ENCODE measurements at regions not wholly inside any gene's neighbourhood (a gene's known extent, or its start where the extent isn't known, plus 50 kb on each side); places are given as distances from the start of the nearest gene placed in this dataset.

- Histone ChIP-seq H3K4me2 (peak overlapping the region in 1 of 11 experiments; percentile 1; a peak in 1 of 22 replicates), H3K27ac (no peak overlapping the region), H3K27me3 (no peaks in the 10 kb centered on the region), H3K4me1 (peaks cover 0 to 6% (median under 1%) of the 10 kb centered on the region in 10 experiments; a peak in 4 of 20 replicates), H4K20me1 (no peaks in the 10 kb centered on the region), H3K9me3 (replicated peaks in 1 of 11) (no peaks in the 10 kb centered on the region), H3K4me3 (no peak overlapping the region), H3K36me3 (no peaks in the 10 kb centered on the region), H3K9ac (no peak overlapping the region)
- no peak for TF ChIP-seq Cebpa-rat (IDR thresholded peaks at IDR 0.05)
These were observed 442.5 kb downstream of the XPNPEP1 start for GRCh38 chr10:109480836-109481235.

GRCh38 chr10:109475711-109476421, 447.4 kb downstream of the XPNPEP1 start:
- H3K9me3 ChIP-seq (replicated peaks in 1 of 11) = no peaks in the 10 kb centered on the region
- no peak overlapping the region for H3K4me3 ChIP-seq
- no peaks in the 10 kb centered on the region for H3K27me3 ChIP-seq
- TF ChIP-seq Cebpa-rat (IDR thresholded peaks at IDR 0.05) = no peak
- peaks cover 0 to 7% (median under 1%) of the 10 kb centered on the region in 10 experiments; a peak in 4 of 20 replicates for H3K4me1 ChIP-seq
- no peak overlapping the region for H3K27ac ChIP-seq
- no peaks in the 10 kb centered on the region for H3K36me3 ChIP-seq
- H3K9ac ChIP-seq = no peak overlapping the region
- no peaks in the 10 kb centered on the region for H4K20me1 ChIP-seq
- peak overlapping the region in 3 of 11 experiments; percentile 11 to 20 (median 17); a peak in 3 of 22 replicates for H3K4me2 ChIP-seq

GRCh38 chr10:109474812-109475211, 448.5 kb downstream of the XPNPEP1 start:
- Histone ChIP-seq H3K9ac (no peak overlapping the region), H3K9me3 (replicated peaks in 1 of 11) (no peaks in the 10 kb centered on the region)

GRCh38 chr10:109474261-109474660, 449.1 kb downstream of the XPNPEP1 start:
- no peaks in the 10 kb centered on the region for H3K36me3 ChIP-seq
- no peaks in the 10 kb centered on the region for H3K27me3 ChIP-seq
- peaks cover 0 to 7% (median 0%) of the 10 kb centered on the region in 10 experiments; a peak in 4 of 20 replicates for H3K4me1 ChIP-seq
- no peak for TF ChIP-seq Cebpa-rat (IDR thresholded peaks at IDR 0.05)
- no peaks in the 10 kb centered on the region for H3K9me3 ChIP-seq (replicated peaks in 1 of 11)
- H3K4me3 ChIP-seq = no peak overlapping the region
- no peak overlapping the region for H3K27ac ChIP-seq
- H3K4me2 ChIP-seq = no peak overlapping the region
- H4K20me1 ChIP-seq = no peaks in the 10 kb centered on the region
- no peak overlapping the region for H3K9ac ChIP-seq

More at GRCh38 chr10:109474812-109475211, 448.5 kb downstream of the XPNPEP1 start:
- TF ChIP-seq Cebpa-rat (IDR thresholded peaks at IDR 0.05) = no peak
- Histone ChIP-seq H3K27me3 (no peaks in the 10 kb centered on the region), H4K20me1 (no peaks in the 10 kb centered on the region), H3K27ac (no peak overlapping the region), H3K4me3 (no peak overlapping the region), H3K4me1 (peaks cover 0 to 7% (median 0%) of the 10 kb centered on the region in 10 experiments; a peak in 4 of 20 replicates), H3K36me3 (no peaks in the 10 kb centered on the region), H3K4me2 (no peak overlapping the region)

GRCh38 chr10:109467551-109467950, 455.8 kb downstream of the XPNPEP1 start:
- H3K4me3 ChIP-seq = no peak overlapping the region
- no peak for TF ChIP-seq Cebpa-rat (IDR thresholded peaks at IDR 0.05)
- H3K36me3 ChIP-seq = no peaks in the 10 kb centered on the region
- no peak overlapping the region for H3K27ac ChIP-seq
- H3K27me3 ChIP-seq = no peaks in the 10 kb centered on the region
- peaks cover 0 to 14% (median 7%) of the 10 kb centered on the region in 10 experiments; a peak in 7 of 20 replicates for H3K4me1 ChIP-seq
- peak overlapping the region in 4 of 11 experiments; percentile 19 to 31 (median 30); a peak in 5 of 22 replicates for H3K4me2 ChIP-seq
- H3K9me3 ChIP-seq (replicated peaks in 1 of 11) = peaks cover 0 to 8% (median 5%) of the 10 kb centered on the region in 11 experiments; a peak in 9 of 22 replicates
- H4K20me1 ChIP-seq = no peaks in the 10 kb centered on the region
- no peak overlapping the region for H3K9ac ChIP-seq

GRCh38 chr10:109464949-109465348, 458.4 kb downstream of the XPNPEP1 start:
- H3K36me3 ChIP-seq = no peaks in the 10 kb centered on the region
- H3K4me3 ChIP-seq = no peak overlapping the region
- H3K27me3 ChIP-seq = no peaks in the 10 kb centered on the region
- H4K20me1 ChIP-seq = no peaks in the 10 kb centered on the region
- H3K27ac ChIP-seq = no peak overlapping the region
- no peak overlapping the region for H3K9ac ChIP-seq
- no peak for TF ChIP-seq Cebpa-rat (IDR thresholded peaks at IDR 0.05)
- H3K4me2 ChIP-seq = no peak overlapping the region
- H3K4me1 ChIP-seq = peaks cover 0 to 14% (median 7%) of the 10 kb centered on the region in 10 experiments; a peak in 7 of 20 replicates
- peaks cover 0 to 8% (median 5%) of the 10 kb centered on the region in 11 experiments; a peak in 9 of 22 replicates for H3K9me3 ChIP-seq (replicated peaks in 1 of 11)

GRCh38 chr10:109457302-109457638, 466.0 kb downstream of the XPNPEP1 start:
- Histone ChIP-seq H3K9me3 (replicated peaks in 1 of 11) (peaks cover 11 to 24% (median 17%) of the 10 kb centered on the region in 11 experiments), H3K36me3 (no peaks in the 10 kb centered on the region), H4K20me1 (no peaks in the 10 kb centered on the region), H3K27ac (no peak overlapping the region), H3K4me3 (no peak overlapping the region), H3K4me2 (no peak overlapping the region), H3K4me1 (peaks cover 0 to 5% (median 0%) of the 10 kb centered on the region in 10 experiments; a peak in 2 of 20 replicates), H3K9ac (no peak overlapping the region), H3K27me3 (no peaks in the 10 kb centered on the region)
- TF ChIP-seq Cebpa-rat (IDR thresholded peaks at IDR 0.05) = no peak

GRCh38 chr10:109456566-109457301, 466.6 kb downstream of the XPNPEP1 start:
- Histone ChIP-seq H3K9me3 (replicated peaks in 1 of 11) (peaks cover 11 to 24% (median 17%) of the 10 kb centered on the region in 11 experiments), H3K27me3 (no peaks in the 10 kb centered on the region), H3K4me3 (no peak overlapping the region), H3K4me2 (no peak overlapping the region), H3K4me1 (peaks cover 0 to 5% (median 0%) of the 10 kb centered on the region in 10 experiments; a peak in 2 of 20 replicates), H4K20me1 (no peaks in the 10 kb centered on the region), H3K27ac (no peak overlapping the region), H3K36me3 (no peaks in the 10 kb centered on the region), H3K9ac (no peak overlapping the region)
- no peak for TF ChIP-seq Cebpa-rat (IDR thresholded peaks at IDR 0.05)

GRCh38 chr10:109454691-109455090, 468.6 kb downstream of the XPNPEP1 start:
- H3K36me3 ChIP-seq = no peaks in the 10 kb centered on the region
- TF ChIP-seq Cebpa-rat (IDR thresholded peaks at IDR 0.05) = no peak
- H3K4me1 ChIP-seq = peaks cover 0 to 5% (median 0%) of the 10 kb centered on the region in 10 experiments; a peak in 2 of 20 replicates
- peak overlapping the region in 1 of 11 experiments; percentile 2; a peak in 1 of 22 replicates for H3K4me2 ChIP-seq
- no peak overlapping the region for H3K9ac ChIP-seq
- H3K27ac ChIP-seq = no peak overlapping the region
- peaks cover 11 to 24% (median 17%) of the 10 kb centered on the region in 11 experiments for H3K9me3 ChIP-seq (replicated peaks in 1 of 11)
- no peaks in the 10 kb centered on the region for H4K20me1 ChIP-seq
- no peaks in the 10 kb centered on the region for H3K27me3 ChIP-seq
- no peak overlapping the region for H3K4me3 ChIP-seq

Data from BLaER1 treated with 17β-estradiol and CSF1 and Interleukin-3, amounts not matched to agents 10 nM and 100 nM (cell line).